ENCODE measurements at regions not wholly inside any gene's neighbourhood (a gene's known extent, or its start where the extent isn't known, plus 50 kb on each side); places are given as distances from the start of the nearest gene placed in this dataset.

DNA sequence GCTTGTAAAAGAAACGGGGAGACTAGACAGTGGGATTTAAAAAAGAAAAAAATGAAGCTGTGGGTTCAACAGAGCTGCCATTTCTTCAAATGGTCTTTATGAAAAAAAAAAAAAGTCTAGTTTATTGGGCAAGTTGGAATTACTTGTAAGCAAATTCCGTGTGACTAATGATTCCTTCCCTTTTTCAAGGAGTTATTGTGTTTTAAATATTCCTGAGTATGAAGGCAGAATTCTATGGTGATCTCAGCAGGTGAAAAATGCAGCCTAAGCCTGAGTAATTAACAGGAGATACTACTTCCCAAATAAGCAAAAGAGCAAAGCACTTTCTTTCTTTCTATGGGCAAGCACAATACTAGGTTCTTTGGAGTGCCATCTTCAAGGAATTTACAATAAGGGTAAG lies 481.9 kb downstream of the ZNF608 start:
- DNase-seq (ENCODE audit: low read depth) = no peak

DNA sequence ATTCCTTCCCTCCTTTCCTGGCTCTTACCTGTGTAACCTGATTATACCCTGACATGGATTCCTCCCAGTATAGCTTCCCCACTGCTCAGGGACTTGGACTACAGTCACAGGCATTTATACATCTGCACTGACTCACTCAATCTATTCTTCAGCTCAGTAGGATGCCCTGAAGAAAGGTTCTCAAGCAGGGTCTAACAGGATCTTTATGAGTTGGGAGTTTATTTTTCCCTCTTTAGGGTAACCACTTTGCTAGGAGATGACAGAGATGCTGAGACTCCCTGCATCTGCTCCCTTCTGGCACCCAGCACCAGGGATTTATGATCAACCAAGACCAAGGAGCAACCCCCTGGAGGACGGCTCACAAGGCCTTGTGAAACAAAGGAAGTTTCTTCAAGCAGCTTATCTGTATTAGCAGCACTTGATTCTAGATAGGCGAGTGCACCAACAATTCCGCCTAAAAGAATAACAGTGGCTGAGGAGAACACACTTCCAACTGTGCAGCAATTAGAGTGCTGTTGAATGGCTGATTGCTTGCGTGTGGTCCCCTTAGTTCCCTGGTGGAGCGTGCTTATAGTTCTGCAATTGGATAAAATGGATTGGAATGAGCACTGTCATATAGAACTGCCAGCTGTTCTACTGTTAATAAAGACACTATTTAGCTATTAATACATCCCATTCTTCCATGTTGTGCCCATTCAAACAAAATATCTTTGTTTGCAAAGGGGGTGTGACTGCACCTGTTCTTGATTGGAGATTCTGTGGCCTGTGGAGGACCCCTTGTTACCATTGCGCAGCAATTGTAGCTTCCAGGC lies 482.6 kb downstream of the ZNF608 start:
- DNase-seq (ENCODE audit: low read depth) = no peak

DNA sequence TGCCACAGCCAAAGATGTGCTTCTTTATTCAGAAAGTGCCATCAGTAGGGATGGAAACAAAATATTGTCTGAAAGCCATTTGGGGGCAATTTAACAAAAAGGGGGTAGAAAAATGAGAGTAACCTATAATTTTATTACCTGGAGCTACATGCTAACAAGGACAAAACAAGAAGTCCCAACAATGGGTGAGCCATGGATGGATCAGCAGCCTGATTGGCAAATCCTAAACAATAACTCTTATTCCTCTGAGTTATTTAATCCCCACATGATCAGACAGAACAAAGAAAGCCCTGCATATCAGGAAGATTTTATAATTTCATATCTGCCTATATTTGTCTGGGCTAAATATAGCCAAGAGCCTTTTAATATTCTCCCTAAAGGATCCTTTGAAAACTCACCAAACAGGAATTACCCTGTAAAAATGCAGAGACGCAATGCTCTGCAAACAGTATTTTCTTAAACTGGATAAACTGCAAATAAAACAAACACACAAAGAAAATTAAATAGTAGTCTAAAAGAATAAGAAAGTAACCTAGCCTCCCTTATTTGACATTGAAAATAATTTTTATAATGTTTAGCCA lies 483.4 kb downstream of the ZNF608 start:
- DNase-seq (ENCODE audit: low read depth) = no peak

DNA sequence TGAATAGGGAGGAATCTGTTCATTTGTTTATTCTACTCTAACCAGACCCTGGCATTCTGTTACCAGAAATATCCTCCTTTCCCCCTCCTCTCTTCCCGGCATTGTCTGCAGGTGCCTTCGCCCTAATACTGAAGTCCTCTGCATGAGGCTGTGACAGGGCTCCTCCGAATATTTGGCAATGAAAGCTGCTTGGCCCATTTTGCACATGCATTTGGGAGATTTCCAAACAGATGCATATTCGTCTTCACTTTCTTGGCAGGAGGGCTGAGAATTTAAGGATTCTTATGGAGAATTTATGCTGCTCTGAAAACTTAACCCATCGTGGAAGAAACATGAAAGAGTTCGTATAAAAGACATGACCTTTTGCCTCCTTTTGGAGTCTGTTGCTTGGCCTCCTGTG lies 484.0 kb downstream of the ZNF608 start:
- no peak for DNase-seq (ENCODE audit: low read depth)

DNA sequence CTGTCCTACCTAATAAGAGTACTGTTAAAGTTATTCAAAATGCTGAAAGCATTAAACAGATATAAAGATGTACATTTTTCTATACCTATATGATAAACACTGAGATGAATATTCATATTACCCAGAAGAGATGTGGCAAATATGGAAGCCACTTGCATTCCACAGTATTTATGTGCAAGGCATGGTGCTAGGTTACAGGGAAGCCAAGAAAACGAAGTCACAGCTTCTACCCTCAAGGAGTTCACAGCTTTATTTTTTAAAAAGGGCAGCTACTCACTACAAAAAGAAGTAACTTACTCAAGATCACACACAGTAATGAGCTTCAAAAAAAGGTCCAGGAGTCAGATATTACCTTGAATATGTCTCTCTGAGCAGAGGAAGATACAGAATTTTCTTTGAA lies 484.6 kb downstream of the ZNF608 start:
- no peak for DNase-seq (ENCODE audit: low read depth)

DNA sequence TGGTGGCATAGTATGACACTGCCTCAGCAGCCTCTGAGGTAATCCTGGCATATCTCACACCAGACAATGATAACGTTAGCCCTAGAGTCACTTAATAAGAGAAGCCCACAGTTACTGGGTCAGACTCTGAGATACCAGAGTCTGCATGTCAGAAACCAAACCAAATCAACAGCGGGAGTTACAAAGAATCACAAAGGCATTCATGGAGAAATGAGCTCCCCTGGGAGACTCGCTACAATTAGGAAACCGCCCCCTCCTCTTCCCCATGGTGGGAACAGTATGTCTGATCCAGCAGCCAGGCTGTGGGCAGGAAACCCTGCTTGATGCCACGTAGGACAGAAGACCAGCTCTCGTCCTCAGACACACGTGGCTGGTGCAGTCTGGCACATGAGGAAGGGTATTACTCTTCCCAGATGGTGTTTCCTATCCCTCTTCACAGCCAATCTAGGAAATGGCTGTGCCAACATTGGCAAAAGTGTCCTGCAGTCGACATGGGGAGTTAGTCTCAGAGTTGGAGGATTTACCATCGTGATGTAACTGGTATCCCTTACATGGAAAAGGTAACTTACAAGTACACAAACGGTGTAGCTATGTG lies 485.4 kb downstream of the ZNF608 start:
- no peak for DNase-seq (ENCODE audit: low read depth)

DNA sequence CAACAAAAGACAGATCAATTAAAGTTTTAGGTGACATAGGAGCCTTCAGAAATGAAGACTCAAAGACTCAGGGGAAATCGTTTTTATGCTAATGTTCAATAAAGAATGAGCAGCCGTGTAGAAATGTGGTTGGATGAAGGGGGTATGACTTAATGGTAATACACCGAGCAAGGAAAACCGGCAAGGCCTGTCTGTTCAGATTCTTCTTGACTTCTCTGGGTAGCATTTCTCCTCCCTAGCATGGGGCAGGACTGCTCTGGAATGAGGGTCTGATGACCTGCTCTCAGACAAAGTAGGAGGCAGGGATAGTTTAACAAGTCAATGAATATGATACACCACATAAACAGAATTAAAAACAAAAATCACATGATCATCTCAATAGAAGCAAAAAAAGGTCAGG lies 487.4 kb downstream of the ZNF608 start:
- no peak for DNase-seq (ENCODE audit: low read depth)

DNA sequence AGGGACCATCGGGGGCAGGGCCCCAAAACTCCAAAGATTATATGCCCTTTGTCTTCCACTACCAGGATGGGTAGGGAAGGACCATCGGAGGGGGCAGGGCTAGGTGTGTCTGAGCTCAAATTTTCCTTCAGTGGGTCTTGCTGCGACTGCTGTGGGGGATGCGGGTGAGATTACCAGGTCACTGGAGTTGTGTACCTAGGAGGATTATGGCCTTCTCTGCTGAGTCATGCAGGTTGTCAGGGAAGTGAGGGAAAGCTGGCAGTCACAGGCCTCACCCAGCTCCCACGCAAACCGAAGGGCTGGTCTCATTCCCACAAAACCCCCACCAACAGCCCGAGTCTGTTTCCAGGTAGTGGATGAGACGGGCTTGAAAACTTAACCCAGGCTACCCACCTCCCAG lies 489.4 kb downstream of the ZNF608 start:
- DNase-seq (ENCODE audit: low read depth) = no peak

DNA sequence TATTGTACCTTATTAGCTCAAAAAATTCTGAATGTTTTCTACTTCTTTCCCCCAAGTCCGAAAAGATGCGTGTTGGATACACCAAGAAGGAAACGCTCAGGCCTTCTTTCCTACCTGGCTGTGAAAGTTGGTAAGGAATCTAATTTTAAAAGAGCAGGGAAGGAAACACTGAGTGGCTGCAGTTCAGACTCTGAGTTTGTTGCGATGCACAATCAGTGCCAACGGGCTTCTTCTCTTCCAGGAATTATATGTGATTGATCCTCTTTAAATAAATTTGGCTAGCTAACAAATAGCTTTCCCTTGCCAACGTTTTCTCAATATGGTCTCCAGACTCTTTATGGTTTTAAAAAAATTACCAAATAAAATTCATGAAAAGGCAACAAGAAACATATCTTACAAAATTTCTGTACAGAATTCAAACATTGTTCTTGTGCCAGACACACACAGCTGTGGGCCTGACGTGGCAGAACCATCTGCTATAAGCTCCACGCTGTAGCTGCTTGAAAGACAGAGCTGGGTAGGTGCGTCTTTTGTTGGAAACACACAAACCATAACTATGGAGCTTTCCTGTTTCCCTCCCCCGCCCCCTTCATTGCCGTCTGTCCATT lies 493.1 kb downstream of the ZNF608 start:
- no peak for DNase-seq (ENCODE audit: low read depth)

DNA sequence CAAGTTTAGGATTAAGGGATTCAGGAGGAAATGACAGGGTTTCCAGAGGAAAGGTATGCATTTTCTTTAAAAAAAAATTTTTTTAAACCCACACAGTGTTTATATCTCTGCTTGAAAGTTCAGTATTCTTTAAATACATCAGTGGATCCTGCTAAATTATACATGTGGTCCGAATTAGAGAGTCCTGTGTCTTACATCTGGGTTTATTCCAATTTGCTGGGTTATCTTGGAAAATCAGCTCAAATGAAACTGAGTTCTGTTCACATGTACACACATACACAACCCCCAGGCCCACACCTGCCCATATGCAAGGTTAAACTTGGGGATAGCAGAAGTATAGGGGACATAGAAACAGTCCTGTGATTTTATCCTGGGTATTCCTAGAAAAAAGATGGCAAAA lies 493.7 kb downstream of the ZNF608 start:
- DNase-seq (ENCODE audit: low read depth) = no peak

DNA sequence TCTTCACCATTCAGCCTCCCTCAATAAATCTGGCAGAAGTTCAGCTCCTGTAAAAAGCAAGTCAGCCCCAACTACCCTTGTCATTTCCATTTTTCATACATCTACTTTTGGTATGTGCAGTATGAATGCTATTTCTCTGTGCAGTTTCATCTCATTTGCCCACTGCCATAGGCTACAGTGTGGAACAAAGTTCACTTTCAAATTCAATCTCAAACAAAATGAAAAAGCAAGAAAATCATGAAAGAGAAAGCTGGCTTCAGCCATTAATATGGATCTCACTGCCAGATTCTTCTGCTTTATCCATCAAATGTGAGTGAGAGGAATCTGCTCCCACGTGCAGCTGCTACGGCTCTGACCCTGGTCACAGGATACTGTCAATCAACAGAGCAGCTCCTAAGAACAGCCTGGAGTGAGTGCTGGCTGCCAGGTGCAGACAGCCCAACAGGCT lies 494.2 kb downstream of the ZNF608 start:
- no peak for DNase-seq (ENCODE audit: low read depth)

DNA sequence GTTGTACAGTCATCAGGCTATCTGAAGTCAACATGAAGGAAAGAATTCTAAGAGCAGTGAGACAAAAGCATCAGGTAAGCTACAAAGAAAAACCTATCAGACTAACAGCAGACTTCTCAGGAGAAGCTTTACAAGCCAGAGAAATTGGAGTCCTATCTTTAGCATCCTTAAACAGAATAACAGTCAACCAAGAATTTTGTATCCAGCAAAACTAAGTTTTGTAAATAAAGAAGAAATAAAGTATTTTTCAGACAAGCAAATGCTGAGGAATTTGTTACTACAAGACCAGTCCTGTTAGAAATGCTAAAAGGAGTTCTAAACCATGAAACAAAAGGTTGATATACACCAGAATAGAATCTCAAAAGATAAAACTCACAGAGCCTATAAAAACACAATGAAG lies 501.2 kb downstream of the ZNF608 start:
- no peak for DNase-seq (ENCODE audit: low read depth)

DNA sequence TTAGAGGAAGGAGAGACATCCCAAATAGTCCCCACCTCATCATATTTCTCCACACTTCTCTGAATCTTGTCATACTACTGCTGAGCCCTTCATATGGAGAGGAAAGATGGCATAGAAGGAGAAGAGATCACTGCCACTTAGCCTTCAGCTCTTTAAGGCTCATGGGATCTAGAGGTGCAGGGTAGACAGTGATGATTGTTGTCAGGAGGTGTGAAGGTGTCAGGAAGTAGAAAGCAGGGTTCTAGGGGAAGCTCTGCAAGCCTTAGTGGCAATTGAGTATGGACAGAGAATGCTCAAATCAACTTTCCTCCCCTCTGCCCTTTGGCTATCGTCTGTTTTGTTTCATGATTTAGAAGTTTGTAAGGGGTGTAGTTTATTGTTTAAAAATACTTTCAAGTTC lies 505.7 kb downstream of the ZNF608 start:
- DNase-seq (ENCODE audit: low read depth) = no peak

DNA sequence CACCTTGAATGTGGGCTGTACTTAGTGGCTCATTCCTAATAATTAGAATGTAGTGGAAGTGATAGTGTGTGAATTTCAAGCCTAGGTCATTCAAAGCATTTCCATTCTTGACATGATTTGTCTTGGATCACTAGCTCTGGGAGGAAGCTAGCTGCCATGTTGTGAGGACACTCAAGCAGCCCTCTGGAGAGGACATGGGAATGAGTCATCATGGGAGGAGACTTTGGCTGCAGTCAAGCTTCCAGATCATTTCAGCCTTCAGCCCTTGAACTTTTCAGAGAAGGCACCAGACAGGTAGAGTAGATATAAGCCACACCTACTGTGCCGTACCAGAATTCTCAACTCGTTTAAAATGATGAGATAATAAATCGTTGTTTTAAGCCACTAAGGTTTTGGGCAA lies 506.9 kb downstream of the ZNF608 start:
- peak; percentile 5 for DNase-seq (ENCODE audit: low read depth)

DNA sequence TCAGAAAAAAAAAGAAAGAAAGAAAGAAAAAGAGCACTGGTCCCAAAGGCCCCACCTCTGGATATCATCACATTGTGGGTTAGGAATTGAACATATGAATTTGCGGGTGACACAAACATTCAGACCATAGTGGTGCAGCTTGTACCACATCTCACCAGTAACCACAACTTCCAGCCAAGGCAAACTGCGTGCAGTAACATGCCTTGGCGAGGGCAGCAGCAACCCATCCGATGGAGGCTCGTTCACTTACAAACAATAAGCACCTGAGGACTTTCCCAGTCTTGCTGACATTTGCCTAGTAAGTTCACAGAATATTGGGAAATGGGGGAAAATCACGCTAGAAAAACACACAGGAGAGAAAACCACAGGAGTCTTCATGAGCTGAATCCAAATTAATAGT lies 508.1 kb downstream of the ZNF608 start:
- DNase-seq (ENCODE audit: low read depth) = no peak

DNA sequence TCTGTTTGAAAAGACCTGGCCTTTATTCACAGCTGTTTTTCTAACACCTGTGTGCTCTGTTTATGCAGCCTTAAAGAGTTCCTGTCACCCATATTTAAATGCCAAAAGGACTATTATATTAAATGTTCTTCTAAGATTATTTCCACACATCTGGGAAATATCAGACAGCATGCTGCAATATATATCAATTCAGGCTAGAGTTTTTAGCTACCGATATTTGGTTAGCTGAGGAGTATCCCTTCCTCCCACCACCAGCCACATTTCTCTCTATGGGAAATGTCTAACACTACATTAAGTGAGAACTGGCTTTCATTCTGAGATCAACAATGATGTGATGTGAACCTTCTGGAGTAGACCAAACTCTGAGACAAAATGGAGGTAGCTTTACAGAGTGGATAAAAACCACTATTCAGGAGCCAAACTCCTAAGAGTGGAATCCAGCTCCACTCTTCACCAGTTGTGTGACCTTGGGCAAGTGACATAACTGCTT lies 509.2 kb downstream of the ZNF608 start:
- no peak for DNase-seq (ENCODE audit: low read depth)

DNA sequence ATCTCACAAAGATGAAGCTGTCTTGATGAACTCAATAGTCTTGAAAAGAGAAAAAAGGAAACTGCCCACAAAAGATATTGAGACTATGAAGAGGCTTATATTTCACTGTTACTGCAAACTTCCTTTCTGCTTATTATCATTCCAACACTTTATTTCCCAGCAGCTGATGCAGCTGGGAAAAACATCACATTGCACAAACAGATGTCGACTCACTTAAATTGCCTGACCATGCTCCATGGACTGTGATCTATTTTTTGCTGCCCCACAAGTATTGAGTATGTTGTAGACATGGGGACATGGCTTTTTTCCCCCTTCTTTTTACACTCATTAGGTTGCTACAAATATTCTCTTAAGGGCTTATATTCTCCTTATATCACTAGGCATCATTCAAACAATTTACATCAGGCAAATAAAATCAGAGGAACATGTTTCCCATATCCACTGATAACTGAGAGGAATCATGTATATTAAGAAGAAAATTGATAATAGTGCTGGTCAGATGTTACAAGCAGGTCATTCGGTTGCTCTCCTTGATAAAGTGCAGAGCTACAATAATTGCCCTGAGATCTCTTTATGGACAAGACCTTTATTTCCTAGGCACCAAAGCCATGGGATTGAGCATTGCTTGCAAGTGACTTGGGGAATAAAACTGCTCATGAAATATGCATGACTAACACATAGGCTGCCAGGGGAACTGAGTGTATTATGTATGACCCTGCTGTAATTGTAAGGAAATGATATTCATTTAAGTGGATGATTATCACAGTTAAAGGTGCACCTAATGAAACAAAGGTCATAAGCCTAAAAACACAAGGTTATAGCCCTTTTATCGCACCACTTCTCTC lies 509.9 kb downstream of the ZNF608 start:
- DNase-seq (ENCODE audit: low read depth) = no peak

DNA sequence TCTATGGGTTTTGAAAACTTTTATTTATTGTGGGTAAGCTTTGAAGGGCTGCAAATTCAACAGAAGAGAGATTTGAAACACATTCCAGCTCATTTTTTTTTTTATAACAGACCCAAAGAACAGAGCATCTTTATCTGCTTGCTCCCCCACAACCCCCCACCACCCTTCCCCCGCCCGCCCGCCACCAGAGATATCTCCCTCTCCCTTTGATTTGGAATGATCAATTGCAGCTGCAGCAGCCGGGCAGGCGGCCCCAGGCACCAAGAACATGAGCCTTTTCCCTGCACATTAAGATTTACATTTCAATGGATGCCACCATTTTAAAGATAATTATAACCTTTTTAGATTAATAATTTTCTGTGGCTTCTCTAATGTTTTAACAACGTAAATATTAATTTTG lies 510.9 kb downstream of the ZNF608 start:
- no peak for DNase-seq (ENCODE audit: low read depth)

DNA sequence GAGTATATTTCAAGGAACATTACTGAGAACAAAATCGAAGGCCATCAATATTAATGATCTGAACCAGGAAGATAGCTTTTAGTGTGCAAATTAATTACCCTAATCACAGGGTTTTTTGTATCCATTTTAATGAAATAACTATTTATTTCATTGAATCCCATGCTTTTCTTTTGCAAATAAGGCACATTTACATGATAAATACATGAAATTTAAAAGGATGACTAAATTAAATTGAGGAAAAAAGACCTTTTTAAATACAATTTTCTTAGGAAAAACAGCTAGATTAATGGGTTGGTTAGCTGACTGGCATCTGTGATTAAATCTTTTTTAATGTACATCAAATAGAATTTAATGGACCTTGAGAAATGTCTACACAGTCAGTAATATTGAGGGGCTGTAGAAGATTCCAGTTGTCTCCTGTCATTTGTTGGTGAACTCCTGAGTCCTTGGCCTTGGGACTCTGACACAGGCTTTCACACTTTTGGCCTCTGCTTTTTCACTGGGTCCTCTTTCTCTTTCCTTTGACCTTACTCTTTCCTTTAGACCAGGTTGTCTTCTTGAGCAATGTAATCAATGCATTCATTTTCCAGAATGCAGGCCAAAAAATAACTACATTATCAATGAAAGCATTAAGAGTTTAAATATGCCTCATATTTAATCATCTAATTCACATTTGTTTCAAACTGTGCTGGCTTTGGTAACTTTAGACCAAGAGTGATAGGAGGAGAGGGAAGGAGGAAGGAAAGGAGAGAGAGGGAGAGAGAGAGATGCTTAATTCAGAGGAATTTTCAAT lies 511.5 kb downstream of the ZNF608 start:
- DNase-seq (ENCODE audit: low read depth) = no peak

DNA sequence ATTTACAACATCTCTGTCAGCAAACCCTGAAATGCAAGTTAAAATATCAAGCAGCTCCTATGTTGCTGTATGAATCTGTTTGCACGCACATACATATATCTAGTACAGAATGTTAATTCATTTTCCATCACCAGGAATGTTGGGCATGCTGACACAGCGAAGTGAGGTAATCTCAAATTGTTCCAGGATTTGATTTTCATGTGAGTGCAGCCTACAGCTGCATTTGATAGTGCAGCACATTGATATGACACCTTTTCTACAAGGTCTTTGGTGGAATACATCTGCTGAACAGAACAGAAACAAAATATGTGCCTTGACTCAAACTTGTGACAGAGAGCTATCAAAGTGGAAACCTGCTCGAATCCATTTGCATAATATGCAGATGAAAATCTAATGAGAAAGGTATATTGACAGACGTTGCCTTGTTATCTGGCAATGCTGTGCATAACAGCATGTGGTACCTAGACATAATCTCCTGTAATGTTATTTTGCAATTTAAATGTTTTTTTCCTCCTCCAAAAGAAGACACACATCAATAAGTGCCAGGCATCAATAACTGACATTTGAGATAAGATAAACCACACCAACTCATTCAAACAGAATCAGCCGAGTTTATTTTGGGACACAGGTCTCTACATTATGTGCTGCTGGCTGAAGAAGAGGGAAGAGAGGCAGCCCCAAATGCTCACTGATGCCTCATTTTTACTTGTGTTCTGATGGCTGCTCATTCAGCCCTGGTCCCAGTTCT lies 512.2 kb downstream of the ZNF608 start:
- no peak for DNase-seq (ENCODE audit: low read depth)
